Ovary (tissue), 7 donors: ENCODE measurements at regions not wholly inside any gene's neighbourhood (a gene's known extent, or its start where the extent isn't known, plus 50 kb on each side); places are given as distances from the start of the nearest gene placed in this dataset.

Source experiments
- DNase-seq, 5 donors: peaks; one replicate each; pipeline ENCODE4 v3.0.0-alpha.2; 2019 to 2020
- H3K27ac ChIP-seq, 2 donors: fragments of 200-600 bp; one replicate each; pipeline versions ENCODE4 v1.5.1 to v1.8.0; 2019 to 2022
- H3K27me3 ChIP-seq: fragments of 200-600 bp; one replicate; pipeline ENCODE4 v1.8.0; 2022
- H3K36me3 ChIP-seq: fragments of 200-600 bp; sonication (generic); one replicate; pipeline ENCODE4 v1.5.1; 2019
- H3K4me1 ChIP-seq: one replicate; pipeline ENCODE4 v1.8.1; 2013; ENCODE audit warnings: mild to moderate bottlenecking, moderate library complexity; ENCODE audit not compliant: insufficient read depth
- H3K4me3 ChIP-seq: fragments of 200-600 bp; sonication (generic); one replicate; pipeline ENCODE4 v1.5.1; 2017
- H3K9me3 ChIP-seq, 2 donors: fragments of 200-600 bp in 1 of 2; sonication (generic) in 1 of 2; one replicate each; pipeline versions ENCODE4 v1.5.1 to v1.8.1; 2013 to 2019; ENCODE audit warnings: mild to moderate bottlenecking in 1 of 2, moderate library complexity in 1 of 2
- EP300 ChIP-seq: sonication (generic); formaldehyde crosslinking; IDR thresholded peaks from one replicate; pipeline ENCODE4 v1.6.1; 2017; ENCODE audit warnings: antibody characterized with exemption
- POLR2A ChIP-seq: fragments of 450-650 bp; IDR thresholded peaks from one replicate; pipeline ENCODE4 v1.6.1; 2017; ENCODE audit warnings: antibody characterized with exemption, mild to moderate bottlenecking, moderate library complexity
- WGBS, 3 donors: extraction: QIAGEN DNeasy Blood & Tissue Kit in 1 of 3; methylation state at CpG; one replicate each; pipeline versions ENCODE4 v1.1.5 to v1.1.7; 2013 to 2017; 5-methylcytosine and 5-hydroxymethylcytosine counted together
- intact Hi-C, 4 donors: fragments of 100-400 bp; cut with DNase I; formaldehyde crosslinking; loops; one replicate each; pipeline versions ENCODE4 v1.11.0 to v1.15.1; 2022 to 2023
- TF ChIP-seq, protein P1 (sequence below), 3 donors: fragments of 450-650 bp in 2 of 3; fragments of 200-600 bp in 1 of 3; IDR thresholded peaks; one replicate each; pipeline versions ENCODE4 v1.5.1 to v1.8.0; 2016 to 2022; ENCODE audit warnings: antibody characterized with exemption in 3 of 3, mild to moderate bottlenecking in 1 of 3
- donor health status: DM: no; HTN: no; CAD: no; lungs with moderate emphysema.
- donor health status: DM: no; HTN: no; CAD: no.
- donor health status: Bipolar disorder and iron deficiency.
- donor health status: DM: no; HTN: no; CAD: no.
- donor health status: DM: yes; HTN: yes; CAD: no.

DNA sequence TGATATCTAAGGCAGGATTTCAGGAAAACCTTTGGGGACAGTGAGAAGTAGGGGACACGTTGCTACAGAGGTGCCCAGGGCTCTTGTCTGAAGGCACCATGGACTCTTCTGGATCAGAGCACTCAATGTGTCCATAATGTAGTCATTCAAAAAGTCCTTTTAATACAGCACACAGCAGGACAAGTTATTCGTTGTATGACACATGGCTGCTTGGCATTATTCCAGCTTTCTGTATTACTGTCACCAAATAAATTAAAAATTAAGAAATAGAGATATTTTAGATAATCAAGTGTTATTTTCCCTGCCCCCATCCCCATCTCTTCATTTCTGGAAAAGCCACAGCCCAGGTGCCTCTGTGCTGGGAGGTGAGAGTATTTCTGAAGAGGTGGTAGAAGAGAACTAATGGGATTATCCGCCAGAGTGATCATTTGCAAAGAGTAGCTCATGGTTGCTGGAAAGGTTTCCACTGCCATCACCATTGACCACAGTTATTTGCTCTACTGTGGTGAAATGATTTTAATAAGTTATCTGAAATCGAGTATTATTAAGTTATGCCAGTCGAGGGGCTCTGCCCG lies 83.0 kb downstream of the CXCL12 start:
- no peaks in the 10 kb centered on the region for H3K27me3 ChIP-seq
- H3K4me1 ChIP-seq, result no peaks in the 10 kb centered on the region
- no peaks in the 10 kb centered on the region for H3K9me3 ChIP-seq
- 75 to 77% (median 75%) methylated on average over 6 of the region's 6 CpGs for WGBS, 3 donors
- no peak overlapping the region for H3K4me3 ChIP-seq
- H3K27ac ChIP-seq, result no peak overlapping the region
- TF ChIP-seq, protein P1, sequence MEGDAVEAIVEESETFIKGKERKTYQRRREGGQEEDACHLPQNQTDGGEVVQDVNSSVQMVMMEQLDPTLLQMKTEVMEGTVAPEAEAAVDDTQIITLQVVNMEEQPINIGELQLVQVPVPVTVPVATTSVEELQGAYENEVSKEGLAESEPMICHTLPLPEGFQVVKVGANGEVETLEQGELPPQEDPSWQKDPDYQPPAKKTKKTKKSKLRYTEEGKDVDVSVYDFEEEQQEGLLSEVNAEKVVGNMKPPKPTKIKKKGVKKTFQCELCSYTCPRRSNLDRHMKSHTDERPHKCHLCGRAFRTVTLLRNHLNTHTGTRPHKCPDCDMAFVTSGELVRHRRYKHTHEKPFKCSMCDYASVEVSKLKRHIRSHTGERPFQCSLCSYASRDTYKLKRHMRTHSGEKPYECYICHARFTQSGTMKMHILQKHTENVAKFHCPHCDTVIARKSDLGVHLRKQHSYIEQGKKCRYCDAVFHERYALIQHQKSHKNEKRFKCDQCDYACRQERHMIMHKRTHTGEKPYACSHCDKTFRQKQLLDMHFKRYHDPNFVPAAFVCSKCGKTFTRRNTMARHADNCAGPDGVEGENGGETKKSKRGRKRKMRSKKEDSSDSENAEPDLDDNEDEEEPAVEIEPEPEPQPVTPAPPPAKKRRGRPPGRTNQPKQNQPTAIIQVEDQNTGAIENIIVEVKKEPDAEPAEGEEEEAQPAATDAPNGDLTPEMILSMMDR (IDR thresholded peaks at IDR 0.05), result no peak
- TF ChIP-seq POLR2A, result no peak
- TF ChIP-seq EP300, result no peak
- H3K36me3 ChIP-seq, result no peaks in the 10 kb centered on the region
- intact Hi-C loops, result no loop called here
- DNase-seq, result no peak

DNA sequence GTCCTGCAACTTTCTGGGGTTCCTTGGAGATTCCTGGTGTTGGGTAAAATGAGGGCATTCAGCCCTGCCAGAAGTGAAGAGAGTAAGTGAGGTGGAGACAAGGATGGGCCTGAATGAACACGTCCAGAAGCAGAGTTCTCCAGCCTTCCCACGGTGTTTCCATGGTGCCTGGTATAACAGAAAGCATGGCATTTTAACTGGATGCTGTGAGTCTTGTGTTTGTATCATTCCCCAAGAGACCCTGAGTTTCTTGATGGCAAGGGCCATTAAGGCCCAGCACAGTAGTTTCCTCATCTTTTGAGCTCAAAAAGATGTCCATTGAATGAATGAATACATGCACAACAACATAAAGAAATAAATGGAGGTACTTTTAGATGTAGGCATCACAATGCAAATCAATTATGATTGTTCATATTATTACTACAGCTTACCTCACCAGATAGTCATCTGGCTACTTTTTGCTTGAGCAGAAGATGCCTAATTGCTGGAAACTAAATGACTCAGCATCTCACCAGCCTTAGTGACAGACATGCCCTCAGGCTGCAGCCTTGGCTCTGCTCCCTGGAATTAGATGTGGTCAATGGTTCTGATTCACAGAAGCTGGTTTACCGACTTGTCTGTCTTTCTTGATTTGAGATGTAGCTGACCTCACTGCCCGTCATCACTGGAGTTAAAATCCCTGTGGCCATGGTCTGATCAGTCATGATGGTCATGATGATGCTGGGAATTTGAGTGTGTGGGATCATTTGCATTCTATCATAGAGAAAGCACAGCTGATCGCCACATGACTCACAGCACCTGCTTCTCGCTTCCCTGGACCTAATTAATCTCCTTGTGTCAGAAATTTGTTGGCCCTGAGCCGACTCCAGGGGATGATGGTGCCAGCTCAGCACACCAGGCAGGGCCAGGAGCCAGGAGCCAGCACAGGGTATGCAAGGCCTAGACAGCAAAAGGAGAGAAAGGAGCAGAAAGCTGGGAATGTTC lies 83.9 kb downstream of the CXCL12 start:
- DNase-seq, result no peak
- TF ChIP-seq, protein P1 (IDR thresholded peaks at IDR 0.05), result no peak
- TF ChIP-seq EP300 (no peak), POLR2A (no peak)
- 82 to 83% (median 83%) methylated on average over 7 of the region's 7 CpGs for WGBS, 3 donors
- Histone ChIP-seq H3K36me3 (no peaks in the 10 kb centered on the region), H3K27me3 (no peaks in the 10 kb centered on the region), H3K4me3 (no peak overlapping the region), H3K4me1 (no peaks in the 10 kb centered on the region), H3K9me3 (no peaks in the 10 kb centered on the region), H3K27ac (no peak overlapping the region)
- intact Hi-C loops, result no loop called here

DNA sequence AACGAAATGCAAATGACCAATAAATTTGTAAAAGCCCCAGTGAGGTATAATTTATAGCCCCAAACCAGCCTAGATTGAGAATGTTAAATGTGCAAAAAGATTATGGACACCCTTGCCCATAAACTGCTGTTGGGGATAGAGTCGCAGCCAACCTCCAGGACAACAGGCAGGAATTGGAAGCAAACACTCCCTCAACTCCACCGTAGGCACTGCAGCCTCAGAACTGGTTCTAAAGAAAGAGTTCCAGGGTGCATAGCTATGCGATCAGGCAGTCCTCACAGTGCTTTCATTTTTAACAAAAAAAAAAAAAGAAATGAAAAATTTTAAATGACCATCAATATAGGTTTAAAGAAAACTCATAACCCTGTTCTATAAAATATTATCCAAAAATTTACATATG lies 86.2 kb downstream of the CXCL12 start:
- H3K9me3 ChIP-seq, result no peaks in the 10 kb centered on the region
- no peak overlapping the region for H3K27ac ChIP-seq
- H3K27me3 ChIP-seq, result no peaks in the 10 kb centered on the region
- TF ChIP-seq POLR2A, result no peak
- H3K4me1 ChIP-seq, result peaks cover 13% of the 10 kb centered on the region
- H3K4me3 ChIP-seq, result no peak overlapping the region
- WGBS, 3 donors, result 87 to 92% (median 91%) methylated on average over 4 of the region's 4 CpGs
- H3K36me3 ChIP-seq, result no peaks in the 10 kb centered on the region
- no peak for DNase-seq
- intact Hi-C loops, result no loop called here

DNA sequence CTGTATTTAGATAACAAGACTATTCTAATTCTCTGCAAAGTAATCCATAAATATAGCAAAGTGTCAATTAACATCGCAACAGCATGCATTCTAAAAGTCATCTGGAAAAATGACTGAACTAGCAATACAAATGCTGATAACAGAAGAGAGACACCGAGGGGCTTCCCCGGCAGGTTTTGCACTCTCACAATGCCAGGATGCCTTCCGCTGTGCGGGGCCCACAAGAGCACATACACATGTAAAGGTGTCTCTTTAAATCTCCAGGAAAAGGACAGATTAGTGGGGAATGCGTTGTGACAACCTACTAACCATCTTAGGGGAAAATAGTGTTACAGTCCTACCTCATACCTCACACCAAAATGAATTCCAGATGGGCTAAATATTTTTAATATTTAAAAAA lies 86.9 kb downstream of the CXCL12 start:
- Histone ChIP-seq H3K4me3 (no peak overlapping the region), H3K27me3 (no peaks in the 10 kb centered on the region), H3K9me3 (no peaks in the 10 kb centered on the region), H3K36me3 (no peaks in the 10 kb centered on the region), H3K27ac (no peak overlapping the region), H3K4me1 (peaks cover 19% of the 10 kb centered on the region)
- no peak for DNase-seq
- 86 to 95% (median 92%) methylated on average over 6 of the region's 6 CpGs for whole genome bisulfite sequencing, 3 donors
- TF ChIP-seq, protein P1 (IDR thresholded peaks at IDR 0.05), result no peak
- intact Hi-C loops, result no loop called here

DNA sequence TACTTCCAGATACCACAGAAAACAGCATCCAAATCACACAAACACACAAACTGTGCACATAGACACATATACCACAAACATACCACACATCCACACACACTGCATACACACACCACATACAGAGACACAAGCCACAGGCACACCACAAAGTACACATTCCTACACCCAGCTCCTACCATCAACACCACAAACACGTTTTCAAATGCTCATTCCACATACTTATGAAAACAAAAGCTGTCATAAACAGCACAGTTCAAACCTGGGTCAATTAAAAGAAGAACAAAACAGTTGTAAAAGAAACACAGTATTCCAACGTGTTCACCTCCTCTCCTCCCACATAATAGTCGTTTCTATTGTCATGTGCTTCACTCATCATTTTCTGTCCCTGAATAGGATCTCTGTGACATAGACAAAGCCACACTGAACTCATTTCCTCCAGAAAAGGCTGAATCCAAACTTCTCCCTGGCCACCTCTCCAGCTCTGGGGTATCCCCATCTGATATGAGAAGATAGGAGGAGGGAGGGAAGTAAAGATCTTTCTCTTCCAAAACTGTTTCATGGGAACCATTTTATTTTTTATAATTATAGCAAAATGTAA lies 89.2 kb downstream of the CXCL12 start:
- H3K4me1 ChIP-seq, result peaks cover 23% of the 10 kb centered on the region
- DNase-seq, result no peak
- H3K36me3 ChIP-seq, result no peaks in the 10 kb centered on the region
- H3K4me3 ChIP-seq, result no peak overlapping the region
- no peaks in the 10 kb centered on the region for H3K9me3 ChIP-seq
- intact Hi-C loops, result no loop called here
- WGBS, 3 donors, result 7 to 13% (median 11%) methylated on average over 3 of the region's 3 CpGs
- no peak overlapping the region for H3K27ac ChIP-seq
- TF ChIP-seq, protein P1 (IDR thresholded peaks at IDR 0.05), result no peak
- no peaks in the 10 kb centered on the region for H3K27me3 ChIP-seq
